ENCODE measurements at regions not wholly inside any gene's neighbourhood (a gene's known extent, or its start where the extent isn't known, plus 50 kb on each side); places are given as distances from the start of the nearest gene placed in this dataset.
A peak's percentile ranks its signal among the peaks of the same experiment; 100 is the strongest.

GRCh38 chr1:116316373-116316772, 56.7 kb upstream of the ATP1A1 start (continued):
- TF ChIP-seq ZNF17 (CRISPR knock-in tag; IDR thresholded peaks at IDR 0.05) (no peak), RAD21 (CRISPR knock-in tag; IDR thresholded peaks at IDR 0.05) (no peak), ZNF414 (CRISPR knock-in tag; IDR thresholded peaks at IDR 0.05) (no peak), ZNF382 (CRISPR knock-in tag; IDR thresholded peaks at IDR 0.05; ENCODE audit: borderline replicate concordance) (no peak), U2AF1 (optimal IDR thresholded peaks at IDR 0.05; ENCODE audit: low read depth, low read length) (no peak), GATAD2A (CRISPR knock-in tag; IDR thresholded peaks at IDR 0.05) (peak; percentile 78), ZNF674 (CRISPR knock-in tag; IDR thresholded peaks at IDR 0.05; ENCODE audit: low read depth) (no peak), HMGXB3 (CRISPR knock-in tag; IDR thresholded peaks at IDR 0.05; ENCODE audit: borderline replicate concordance) (no peak), FOXO4 (CRISPR knock-in tag; conservative IDR thresholded peaks at IDR 0.05) (no peak), SMYD3 (CRISPR knock-in tag; IDR thresholded peaks at IDR 0.05) (no peak), CBFB (CRISPR knock-in tag; IDR thresholded peaks at IDR 0.05) (no peak), TBX2 (CRISPR knock-in tag; IDR thresholded peaks at IDR 0.05; ENCODE audit: borderline replicate concordance) (peak; percentile 35; the same call in 1 of the 2 replicates), KMT2B (CRISPR knock-in tag; IDR thresholded peaks at IDR 0.05) (no peak), ZBTB26 (CRISPR knock-in tag; IDR thresholded peaks at IDR 0.05; ENCODE audit: borderline replicate concordance) (no peak), ATAD3A (CRISPR knock-in tag; IDR thresholded peaks at IDR 0.05) (no peak), ZNF207 (IDR thresholded peaks at IDR 0.05; ENCODE audit: borderline replicate concordance) (no peak), ONECUT2 (CRISPR knock-in tag; IDR thresholded peaks at IDR 0.05) (0 out of 2 replicates have a peak, but pooled peaks have one; percentile 17), FOXO1 (CRISPR knock-in tag; IDR thresholded peaks at IDR 0.05) (peak; percentile 21; the same call in 1 of the 2 replicates), ZNF772 (CRISPR knock-in tag; IDR thresholded peaks at IDR 0.05) (no peak), NFKBIZ (CRISPR knock-in tag; IDR thresholded peaks at IDR 0.05) (no peak), JDP2 (CRISPR knock-in tag; IDR thresholded peaks at IDR 0.05; ENCODE audit: borderline replicate concordance) (no peak), ZNF362 (CRISPR knock-in tag; IDR thresholded peaks at IDR 0.05; ENCODE audit: borderline replicate concordance) (no peak), ZNF510 (CRISPR knock-in tag; IDR thresholded peaks at IDR 0.05; ENCODE audit: low read depth) (no peak), EEA1 (CRISPR knock-in tag; IDR thresholded peaks at IDR 0.05; ENCODE audit: borderline replicate concordance) (no peak), RBAK (CRISPR knock-in tag; IDR thresholded peaks at IDR 0.05) (no peak)
